ENCODE measurements at regions not wholly inside any gene's neighbourhood (a gene's known extent, or its start where the extent isn't known, plus 50 kb on each side); places are given as distances from the start of the nearest gene placed in this dataset.

- H3K27ac ChIP-seq (ENCODE audit: insufficient read depth, low read depth, low read length), result no peak overlapping the region
- TF ChIP-seq POLR2A (IDR thresholded peaks at IDR 0.05; ENCODE audit: low read depth, low read length), result no peak
- no peak for TF ChIP-seq JUN (IDR thresholded peaks at IDR 0.05; ENCODE audit: borderline replicate concordance, insufficient read depth, insufficient read length, low read depth)
- no peak for TF ChIP-seq MYC (IDR thresholded peaks at IDR 0.05; ENCODE audit: low read depth, low read length)
- no peaks in the 10 kb centered on the region for H3K9me3 ChIP-seq (replicated peaks; ENCODE audit: control insufficient read depth, insufficient read depth, low read length)
- no peaks in the 10 kb centered on the region for H3K4me1 ChIP-seq (ENCODE audit: control insufficient read depth, extremely low read depth, insufficient read depth, low read length)
- FAIRE-seq (no peak), DNase-seq (ENCODE audit: low read depth, low spot score) (no peak)
- dilution Hi-C loops (cut with MboI; ENCODE audit: extremely low pct_ligation_motif_present, low sequenced_read_pairs) (no loop called here), intact Hi-C loops (cut with micrococcal nuclease) (no loop called here)
- H3K4me2 ChIP-seq (ENCODE audit: insufficient read depth, low read length), result no peak overlapping the region
- H4K20me1 ChIP-seq (replicated peaks; ENCODE audit: control insufficient read depth, extremely low read depth, insufficient read depth, low read length), result no peaks in the 10 kb centered on the region
- no TSS peak for BruUV-seq (replicated peaks)
- no peaks in the 10 kb centered on the region for H3K36me3 ChIP-seq (ENCODE audit: control insufficient read depth in 2 of 2, extremely low read depth in 1 of 2, insufficient read depth in 2 of 2, low read length in 2 of 2)
- H3K9me1 ChIP-seq (replicated peaks; ENCODE audit: control insufficient read depth, extremely low read depth, insufficient read depth, low read length), result no peaks in the 10 kb centered on the region
- no peaks in the 10 kb centered on the region for H3K79me2 ChIP-seq (ENCODE audit: control insufficient read depth, insufficient read depth, low read length)
- H2AFZ ChIP-seq (ENCODE audit: low read depth, low read length), result no peak overlapping the region
- ChIA-PET CTCF (interaction anchor here (1.0 to 2.5 kb wide), 3 partner anchors 16 to 24 kb away, joined by 4 to 7 read pairs (median 4); no protein-coding TSS in a partner anchor), POLR2A (no interaction called here)
- H3K4me3 ChIP-seq (replicated peaks in 1 of 3; ENCODE audit: insufficient read depth in 1 of 3, low read depth in 1 of 3, low read length in 3 of 3), result no peak overlapping the region
- no peaks in the 10 kb centered on the region for H3K27me3 ChIP-seq (ENCODE audit: control insufficient read depth in 2 of 2, insufficient read depth in 2 of 2, low read length in 2 of 2)
- H3K9ac ChIP-seq (replicated peaks; ENCODE audit: extremely low read depth, insufficient read depth, low read length), result no peak overlapping the region
Measured at GRCh38 chr20:58103517-58103904, 124.9 kb downstream of the ANKRD60 start.

- Histone ChIP-seq H3K27ac (ENCODE audit: insufficient read depth, low read depth, low read length) (no peak overlapping the region), H3K4me2 (ENCODE audit: insufficient read depth, low read length) (no peak overlapping the region), H3K9me1 (replicated peaks; ENCODE audit: control insufficient read depth, extremely low read depth, insufficient read depth, low read length) (no peaks in the 10 kb centered on the region), H3K4me3 (replicated peaks in 1 of 3; ENCODE audit: insufficient read depth in 1 of 3, low read depth in 1 of 3, low read length in 3 of 3) (no peak overlapping the region), H3K9ac (replicated peaks; ENCODE audit: extremely low read depth, insufficient read depth, low read length) (no peak overlapping the region), H3K4me1 (ENCODE audit: control insufficient read depth, extremely low read depth, insufficient read depth, low read length) (no peaks in the 10 kb centered on the region), H4K20me1 (replicated peaks; ENCODE audit: control insufficient read depth, extremely low read depth, insufficient read depth, low read length) (no peaks in the 10 kb centered on the region), H3K79me2 (ENCODE audit: control insufficient read depth, insufficient read depth, low read length) (no peaks in the 10 kb centered on the region), H2AFZ (ENCODE audit: low read depth, low read length) (no peak overlapping the region), H3K27me3 (ENCODE audit: control insufficient read depth in 2 of 2, insufficient read depth in 2 of 2, low read length in 2 of 2) (no peaks in the 10 kb centered on the region), H3K9me3 (replicated peaks; ENCODE audit: control insufficient read depth, insufficient read depth, low read length) (no peaks in the 10 kb centered on the region), H3K36me3 (ENCODE audit: control insufficient read depth in 2 of 2, extremely low read depth in 1 of 2, insufficient read depth in 2 of 2, low read length in 2 of 2) (no peaks in the 10 kb centered on the region)
- no peak for FAIRE-seq
- TF ChIP-seq MYC (IDR thresholded peaks at IDR 0.05; ENCODE audit: low read depth, low read length), result no peak
- no peak for TF ChIP-seq POLR2AphosphoS5 (IDR thresholded peaks at IDR 0.05; ENCODE audit: insufficient read depth, low read depth, low read length)
- TF ChIP-seq CTCF (IDR thresholded peaks at IDR 0.05; ENCODE audit: extremely low read depth in 1 of 2, insufficient read depth in 1 of 2, low read depth in 1 of 2, low read length in 2 of 2), result no peak
- TF ChIP-seq JUN (IDR thresholded peaks at IDR 0.05; ENCODE audit: borderline replicate concordance, insufficient read depth, insufficient read length, low read depth), result no peak
- TF ChIP-seq FOS (IDR thresholded peaks at IDR 0.05; ENCODE audit: borderline replicate concordance, insufficient read depth, low read length), result no peak
- TF ChIP-seq MAX (IDR thresholded peaks at IDR 0.05; ENCODE audit: insufficient read depth, insufficient read length), result no peak
- no peak for TF ChIP-seq GATA2 (IDR thresholded peaks at IDR 0.05; ENCODE audit: insufficient read depth, insufficient read length, low read depth, low read length)
- no peak for TF ChIP-seq EZH2 (IDR thresholded peaks at IDR 0.05; ENCODE audit: borderline replicate concordance, low read depth, low read length, severe bottlenecking)
- TF ChIP-seq POLR2A (IDR thresholded peaks at IDR 0.05; ENCODE audit: low read depth, low read length), result no peak
- intact Hi-C loops (cut with micrococcal nuclease), result no loop called here
- DNase-seq (ENCODE audit: low read depth, low spot score), result no peak
- no TSS peak for BruUV-seq (replicated peaks)
- CTCF ChIA-PET, result interaction anchor here (1.0 to 2.5 kb wide), 2 partner anchors 16 to 19 kb away, joined by 4 to 7 read pairs; no protein-coding TSS in a partner anchor
- dilution Hi-C loops (cut with MboI; ENCODE audit: extremely low pct_ligation_motif_present, low sequenced_read_pairs), result no loop called here
- POLR2A ChIA-PET, result no interaction called here
Measured at GRCh38 chr20:58102744-58103516, 125.5 kb downstream of the ANKRD60 start.
